NCI-H1436 (cell line): ENCODE measurements at regions not wholly inside any gene's neighbourhood (a gene's known extent, or its start where the extent isn't known, plus 50 kb on each side); places are given as distances from the start of the nearest gene placed in this dataset.
"Not testable (repeated sequence)": the region's sequence is repeated elsewhere in the genome, so short reads cannot be mapped to it uniquely, and the experiment has no call there.

Experiments
- DNase-seq: peaks from one replicate; lab custom pipeline; 2025; lab: John Stamatoyannopoulos, UW

GRCh38 chr5:88615767-88616166, 267.2 kb downstream of the MEF2C start:
- not testable (repeated sequence) for DNase-seq

GRCh38 chr5:88613051-88613450, 269.9 kb downstream of the MEF2C start:
- no peak for DNase-seq

GRCh38 chr5:88610586-88610985, 272.4 kb downstream of the MEF2C start:
- DNase-seq, result no peak

- no peak for DNase-seq
Measured at GRCh38 chr5:88607492-88607891, 275.5 kb downstream of the MEF2C start.

GRCh38 chr5:88606626-88607025, 276.4 kb downstream of the MEF2C start:
- no peak for DNase-seq

- DNase-seq, result no peak
Measured at GRCh38 chr5:88606173-88606572, 276.8 kb downstream of the MEF2C start.

GRCh38 chr5:88602584-88602983, 280.4 kb downstream of the MEF2C start:
- DNase-seq, result no peak

- DNase-seq, result no peak
Measured at GRCh38 chr5:88594441-88594840, 288.5 kb downstream of the MEF2C start.

- DNase-seq, result no peak
Measured at GRCh38 chr5:88588609-88589008, 294.4 kb downstream of the MEF2C start.

GRCh38 chr5:88583471-88583870, 299.5 kb downstream of the MEF2C start:
- no peak for DNase-seq

GRCh38 chr5:88558366-88558765, 289.7 kb upstream of the TMEM161B start:
- no peak for DNase-seq

GRCh38 chr5:88557881-88558280, 289.2 kb upstream of the TMEM161B start:
- no peak for DNase-seq

GRCh38 chr5:88557131-88557530, 288.5 kb upstream of the TMEM161B start:
- no peak for DNase-seq

GRCh38 chr5:88556406-88556805, 287.8 kb upstream of the TMEM161B start:
- DNase-seq, result no peak

- DNase-seq, result no peak
Measured at GRCh38 chr5:88555674-88556073, 287.0 kb upstream of the TMEM161B start.

- no peak for DNase-seq
Measured at GRCh38 chr5:88553986-88554385, 285.3 kb upstream of the TMEM161B start.

- DNase-seq, result no peak
Measured at GRCh38 chr5:88553136-88553875, 284.7 kb upstream of the TMEM161B start.

- DNase-seq, result no peak
Measured at GRCh38 chr5:88552426-88552825, 283.8 kb upstream of the TMEM161B start.

- no peak for DNase-seq
Measured at GRCh38 chr5:88551724-88552345, 283.2 kb upstream of the TMEM161B start.

- no peak for DNase-seq
Measured at GRCh38 chr5:88550736-88551135, 282.1 kb upstream of the TMEM161B start.

- DNase-seq, result no peak
Measured at GRCh38 chr5:88548136-88548805, 279.6 kb upstream of the TMEM161B start.

- DNase-seq, result no peak
Measured at GRCh38 chr5:88545338-88545737, 276.7 kb upstream of the TMEM161B start.

GRCh38 chr5:88544671-88545070, 276.0 kb upstream of the TMEM161B start:
- no peak for DNase-seq
